ENCODE measurements at regions not wholly inside any gene's neighbourhood (a gene's known extent, or its start where the extent isn't known, plus 50 kb on each side); places are given as distances from the start of the nearest gene placed in this dataset.

DNA sequence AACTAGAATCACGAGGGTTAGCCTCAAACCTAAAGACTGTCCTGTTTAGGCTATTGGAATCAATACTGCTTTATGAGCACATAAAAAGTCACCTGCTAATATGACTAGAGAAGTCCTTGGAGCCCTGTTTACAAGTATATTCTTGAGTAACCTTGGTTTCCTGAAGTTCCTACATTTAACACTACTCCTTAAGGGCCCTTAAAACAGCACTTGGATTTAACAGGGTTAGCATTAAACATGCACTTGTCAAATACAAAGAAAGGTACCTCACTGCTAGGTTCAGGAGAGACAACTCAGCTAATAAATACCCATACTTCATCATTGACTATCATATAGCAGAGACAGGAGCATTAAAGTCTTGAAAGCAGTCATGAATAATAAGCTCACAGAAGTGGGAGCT, 96.7 kb downstream of the SLC5A7 start:
- TF ChIP-seq, protein P1, sequence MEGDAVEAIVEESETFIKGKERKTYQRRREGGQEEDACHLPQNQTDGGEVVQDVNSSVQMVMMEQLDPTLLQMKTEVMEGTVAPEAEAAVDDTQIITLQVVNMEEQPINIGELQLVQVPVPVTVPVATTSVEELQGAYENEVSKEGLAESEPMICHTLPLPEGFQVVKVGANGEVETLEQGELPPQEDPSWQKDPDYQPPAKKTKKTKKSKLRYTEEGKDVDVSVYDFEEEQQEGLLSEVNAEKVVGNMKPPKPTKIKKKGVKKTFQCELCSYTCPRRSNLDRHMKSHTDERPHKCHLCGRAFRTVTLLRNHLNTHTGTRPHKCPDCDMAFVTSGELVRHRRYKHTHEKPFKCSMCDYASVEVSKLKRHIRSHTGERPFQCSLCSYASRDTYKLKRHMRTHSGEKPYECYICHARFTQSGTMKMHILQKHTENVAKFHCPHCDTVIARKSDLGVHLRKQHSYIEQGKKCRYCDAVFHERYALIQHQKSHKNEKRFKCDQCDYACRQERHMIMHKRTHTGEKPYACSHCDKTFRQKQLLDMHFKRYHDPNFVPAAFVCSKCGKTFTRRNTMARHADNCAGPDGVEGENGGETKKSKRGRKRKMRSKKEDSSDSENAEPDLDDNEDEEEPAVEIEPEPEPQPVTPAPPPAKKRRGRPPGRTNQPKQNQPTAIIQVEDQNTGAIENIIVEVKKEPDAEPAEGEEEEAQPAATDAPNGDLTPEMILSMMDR (conservative IDR thresholded peaks at IDR 0.05 in 1 of 2, IDR thresholded peaks at IDR 0.05 in 1 of 2; ENCODE audit: low read depth in 1 of 2, low read length in 2 of 2): no peak
- no peak for TF ChIP-seq EZH2 (IDR thresholded peaks at IDR 0.05; ENCODE audit: low read length, missing control alignments)
